Retinal pigment epithelial cell (primary cell): ENCODE measurements at regions not wholly inside any gene's neighbourhood (a gene's known extent, or its start where the extent isn't known, plus 50 kb on each side); places are given as distances from the start of the nearest gene placed in this dataset.

Experiments used
- DNase-seq: peaks from one replicate; pipeline ENCODE4 v3.0.0-alpha.2; 2010; ENCODE audit warnings: low read depth
- H3K4me3 ChIP-seq: 2 replicates; pipeline ENCODE4 v1.5.1; 2011; ENCODE audit warnings: mild to moderate bottlenecking, low read length, control low read depth, moderate library complexity
- TF ChIP-seq, protein P1 (sequence below): conservative IDR thresholded peaks from 2 replicates; pipeline ENCODE4 v1.5.1; 2011; ENCODE audit warnings: low read depth, low read length, control low read depth, inconsistent platforms

DNA sequence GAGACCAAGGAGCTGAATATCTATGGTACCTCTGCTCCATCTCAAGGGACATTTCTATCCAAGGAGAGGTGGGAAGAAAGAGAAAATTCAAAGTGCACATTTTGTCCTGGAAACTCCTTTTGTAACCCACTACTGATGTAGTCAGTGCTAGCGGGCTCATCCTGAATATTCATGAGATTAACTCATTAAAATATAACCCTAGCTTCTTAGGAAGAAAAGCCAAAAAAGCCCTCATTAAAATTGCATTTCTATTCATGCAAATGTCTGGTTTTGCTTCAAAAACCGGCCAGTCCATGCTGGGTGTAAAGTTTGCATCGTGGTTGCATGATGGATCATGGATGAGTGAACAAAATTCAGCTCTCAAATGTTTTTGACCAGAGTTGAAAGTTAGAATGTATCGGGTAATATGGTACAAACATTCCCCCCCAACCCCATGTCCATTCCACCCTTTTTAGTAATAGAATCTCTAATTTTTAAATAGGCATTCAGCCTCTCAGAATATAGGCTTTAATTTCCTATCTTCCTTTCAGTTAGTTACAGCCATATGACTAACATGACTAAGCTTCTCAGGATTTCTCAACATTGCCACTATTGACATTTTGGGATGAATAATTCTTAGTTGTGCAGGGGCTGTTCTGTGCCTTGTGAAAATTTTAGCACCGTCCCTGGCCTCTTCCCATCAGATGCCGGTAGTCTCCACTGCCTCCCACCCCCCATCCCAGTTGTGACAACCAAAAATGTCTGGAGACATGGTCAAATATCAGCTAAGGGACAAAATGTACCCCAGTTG, 104.2 kb upstream of the RND3 start:
- no peak for DNase-seq
- TF ChIP-seq, protein P1, sequence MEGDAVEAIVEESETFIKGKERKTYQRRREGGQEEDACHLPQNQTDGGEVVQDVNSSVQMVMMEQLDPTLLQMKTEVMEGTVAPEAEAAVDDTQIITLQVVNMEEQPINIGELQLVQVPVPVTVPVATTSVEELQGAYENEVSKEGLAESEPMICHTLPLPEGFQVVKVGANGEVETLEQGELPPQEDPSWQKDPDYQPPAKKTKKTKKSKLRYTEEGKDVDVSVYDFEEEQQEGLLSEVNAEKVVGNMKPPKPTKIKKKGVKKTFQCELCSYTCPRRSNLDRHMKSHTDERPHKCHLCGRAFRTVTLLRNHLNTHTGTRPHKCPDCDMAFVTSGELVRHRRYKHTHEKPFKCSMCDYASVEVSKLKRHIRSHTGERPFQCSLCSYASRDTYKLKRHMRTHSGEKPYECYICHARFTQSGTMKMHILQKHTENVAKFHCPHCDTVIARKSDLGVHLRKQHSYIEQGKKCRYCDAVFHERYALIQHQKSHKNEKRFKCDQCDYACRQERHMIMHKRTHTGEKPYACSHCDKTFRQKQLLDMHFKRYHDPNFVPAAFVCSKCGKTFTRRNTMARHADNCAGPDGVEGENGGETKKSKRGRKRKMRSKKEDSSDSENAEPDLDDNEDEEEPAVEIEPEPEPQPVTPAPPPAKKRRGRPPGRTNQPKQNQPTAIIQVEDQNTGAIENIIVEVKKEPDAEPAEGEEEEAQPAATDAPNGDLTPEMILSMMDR, result no peak
- no peak overlapping the region for H3K4me3 ChIP-seq

- DNase-seq, result no peak
- TF ChIP-seq, protein P1, result no peak
- no peak overlapping the region for H3K4me3 ChIP-seq
Observed at GRCh38 chr2:150589681-150590080, 102.2 kb upstream of the RND3 start.

- no peak for DNase-seq
- H3K4me3 ChIP-seq, result no peak overlapping the region
- TF ChIP-seq, protein P1, result no peak
Observed at GRCh38 chr2:150588506-150588870, 101.0 kb upstream of the RND3 start.

DNA sequence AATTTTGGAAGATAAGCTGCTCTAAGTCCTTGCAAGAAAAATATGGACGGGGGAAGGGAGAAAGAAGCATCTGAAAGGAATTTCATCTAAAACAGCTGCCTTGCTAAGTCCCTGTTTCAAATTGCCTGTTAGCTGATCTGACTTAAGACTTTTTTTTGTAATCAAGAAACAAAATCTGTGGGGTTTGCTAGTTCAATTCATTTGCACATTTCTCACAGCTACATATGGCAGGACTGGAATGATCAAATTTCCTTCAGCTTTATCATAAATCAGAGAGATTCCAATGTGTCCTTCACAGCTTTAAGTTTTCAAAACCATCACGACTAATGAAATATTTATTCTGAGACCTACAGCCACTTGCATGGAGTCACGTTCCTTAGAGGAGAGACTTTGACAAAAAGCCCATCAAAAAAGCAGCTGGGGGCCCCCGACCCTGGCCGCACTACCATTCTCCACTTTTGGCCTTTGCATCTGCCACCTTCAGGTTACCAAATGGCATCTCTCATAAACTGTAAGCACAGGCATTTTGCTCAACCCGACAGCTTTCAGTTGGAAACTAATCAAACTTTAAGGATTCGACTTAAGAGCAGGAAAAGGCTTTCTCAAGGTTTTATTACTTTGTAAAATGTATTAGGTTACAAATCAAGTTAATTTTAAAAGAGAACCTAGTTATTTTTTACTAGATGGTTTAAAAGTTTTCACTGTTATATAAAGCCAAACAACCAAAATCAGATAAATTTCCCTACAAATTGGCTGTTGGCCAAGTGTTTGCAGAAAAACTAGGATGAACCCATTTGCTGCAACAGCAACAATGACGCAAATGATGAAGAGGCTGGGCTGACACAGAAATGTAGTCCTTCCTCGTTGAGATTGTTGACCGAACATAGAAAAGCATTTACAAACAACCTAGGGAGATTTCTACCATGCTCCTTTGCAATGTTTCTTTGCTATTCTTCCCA, 100.4 kb upstream of the RND3 start:
- TF ChIP-seq, protein P1, result no peak
- no peak overlapping the region for H3K4me3 ChIP-seq
- no peak for DNase-seq

DNA sequence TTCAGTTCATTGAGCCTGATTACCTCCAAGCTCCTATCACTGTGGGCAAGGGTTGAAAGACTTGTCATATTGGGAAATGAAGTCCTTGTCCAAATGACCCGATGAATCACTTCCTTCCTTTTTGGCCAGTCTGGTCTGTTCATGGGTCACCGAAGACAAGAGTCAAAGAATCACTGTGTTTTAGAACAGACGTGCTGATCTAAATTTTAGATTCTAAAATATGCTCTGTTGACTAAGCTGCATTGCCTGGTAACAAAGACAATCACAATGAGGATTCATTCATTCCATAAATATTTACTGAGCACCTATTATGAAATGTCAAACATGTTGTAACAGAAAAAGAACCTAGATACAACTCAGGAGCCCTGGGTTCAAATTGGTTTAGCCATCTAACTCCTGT, 99.4 kb upstream of the RND3 start:
- DNase-seq, result no peak
- H3K4me3 ChIP-seq, result no peak overlapping the region
- TF ChIP-seq, protein P1, result no peak

DNA sequence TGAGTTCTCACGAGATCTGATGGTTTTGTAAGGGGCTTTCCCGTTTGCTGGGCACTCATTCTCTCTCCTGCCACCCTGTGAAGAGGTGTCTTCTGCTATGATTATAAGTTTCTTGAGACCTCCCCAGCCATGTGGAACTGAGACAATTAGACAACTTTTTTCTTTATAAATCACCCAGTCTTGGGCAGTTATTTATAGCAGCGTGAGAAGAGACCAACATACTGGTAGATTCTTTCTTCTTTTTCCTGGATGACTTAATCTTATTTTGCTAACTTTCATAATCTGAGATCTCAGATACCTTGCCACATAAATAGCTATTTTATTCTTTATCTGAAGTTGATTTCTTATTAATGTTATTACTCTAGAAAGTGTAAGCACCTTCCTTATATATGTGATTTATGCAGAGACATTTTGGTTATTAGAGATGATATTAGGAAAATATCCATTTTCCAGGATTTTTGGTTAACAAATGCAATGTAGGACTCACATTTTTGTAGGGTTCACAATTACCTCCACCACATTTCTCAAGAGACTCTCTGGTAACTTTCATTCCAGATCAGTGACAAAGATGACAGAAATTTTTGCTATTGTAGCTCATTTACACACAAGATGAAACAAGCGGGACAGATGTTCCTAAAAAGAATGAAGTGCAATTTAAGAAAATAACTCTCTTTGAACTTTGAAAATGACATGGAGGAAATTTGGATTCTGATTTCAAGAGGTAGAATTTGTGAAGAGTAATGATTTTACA, 97.9 kb upstream of the RND3 start:
- TF ChIP-seq, protein P1, result no peak
- DNase-seq, result no peak
- no peak overlapping the region for H3K4me3 ChIP-seq
